Peyer's patch (tissue), 4 donors: ENCODE measurements at regions not wholly inside any gene's neighbourhood (a gene's known extent, or its start where the extent isn't known, plus 50 kb on each side); places are given as distances from the start of the nearest gene placed in this dataset.

ENCODE experiments used
- DNase-seq, 3 donors: peaks; one replicate each; pipeline ENCODE4 v3.0.0-alpha.2; 2017 to 2019
- H3K27ac ChIP-seq, 4 donors: fragments of 200-600 bp; sonication (generic); one replicate each; pipeline ENCODE4 v1.5.1; 2016 to 2019
- H3K27me3 ChIP-seq, 2 donors: fragments of 200-600 bp; sonication (generic); one replicate each; pipeline ENCODE4 v1.5.1; 2019
- H3K36me3 ChIP-seq, 3 donors: fragments of 200-600 bp; sonication (generic); one replicate each; pipeline ENCODE4 v1.5.1; 2016 to 2019
- H3K4me1 ChIP-seq, 4 donors: fragments of 200-600 bp; sonication (generic); one replicate each; pipeline ENCODE4 v1.5.1; 2016 to 2019
- H3K4me3 ChIP-seq, 4 donors: fragments of 200-600 bp; sonication (generic); 1 replicate in 3 of 4; 2 replicates in 1 of 4; pipeline ENCODE4 v1.5.1; 2016 to 2019; ENCODE audit warnings: mild to moderate bottlenecking in 1 of 4
- H3K9me3 ChIP-seq, 4 donors: fragments of 200-600 bp; sonication (generic); one replicate each; pipeline ENCODE4 v1.5.1; 2016 to 2019; ENCODE audit warnings: mild to moderate bottlenecking in 1 of 4
- CTCF ChIP-seq, 6 experiments: fragments of 450-650 bp in 4 of 6; fragments of 200-600 bp in 2 of 6; sonication (generic) in 1 of 6; IDR thresholded peaks; one replicate each; pipeline ENCODE4 v1.5.1; 2017 to 2019; ENCODE audit warnings: antibody characterized with exemption in 6 of 6, mild to moderate bottlenecking in 3 of 6, moderate library complexity in 1 of 6
- POLR2A ChIP-seq, 2 donors: fragments of 450-650 bp; IDR thresholded peaks; one replicate each; pipeline ENCODE4 v1.5.1; 2017; ENCODE audit warnings: antibody characterized with exemption in 2 of 2, mild to moderate bottlenecking in 2 of 2, moderate library complexity in 2 of 2

GRCh38 chr9:119712325-119712724 is 343.1 kb upstream of the BRINP1 start:
- Histone ChIP-seq H3K4me1 (no peaks in the 10 kb centered on the region), H3K9me3 (no peaks in the 10 kb centered on the region), H3K4me3 (no peak overlapping the region), H3K36me3 (no peaks in the 10 kb centered on the region), H3K27me3 (no peaks in the 10 kb centered on the region), H3K27ac (no peak overlapping the region)
- TF ChIP-seq POLR2A (IDR thresholded peaks at IDR 0.05) (no peak), CTCF (IDR thresholded peaks at IDR 0.05) (no peak)
- no peak for DNase-seq

GRCh38 chr9:119709431-119709830 is 340.2 kb upstream of the BRINP1 start:
- Histone ChIP-seq H3K4me1 (no peaks in the 10 kb centered on the region), H3K9me3 (no peaks in the 10 kb centered on the region), H3K27ac (no peak overlapping the region), H3K4me3 (no peak overlapping the region), H3K36me3 (no peaks in the 10 kb centered on the region), H3K27me3 (no peaks in the 10 kb centered on the region)
- TF ChIP-seq POLR2A (IDR thresholded peaks at IDR 0.05) (no peak), CTCF (IDR thresholded peaks at IDR 0.05) (no peak)
- DNase-seq = no peak

GRCh38 chr9:119707228-119707845 is 338.1 kb upstream of the BRINP1 start:
- Histone ChIP-seq H3K36me3 (no peaks in the 10 kb centered on the region), H3K27ac (no peak overlapping the region), H3K9me3 (no peaks in the 10 kb centered on the region), H3K27me3 (no peaks in the 10 kb centered on the region), H3K4me1 (no peaks in the 10 kb centered on the region), H3K4me3 (no peak overlapping the region)
- TF ChIP-seq POLR2A (IDR thresholded peaks at IDR 0.05) = no peak
- TF ChIP-seq CTCF (IDR thresholded peaks at IDR 0.05) = no peak
- no peak for DNase-seq

- no peaks in the 10 kb centered on the region for H3K9me3 ChIP-seq
- no peak overlapping the region for H3K27ac ChIP-seq
- TF ChIP-seq CTCF (IDR thresholded peaks at IDR 0.05) (no peak), POLR2A (IDR thresholded peaks at IDR 0.05) (no peak)
- H3K4me3 ChIP-seq = no peak overlapping the region
- no peak for DNase-seq
- H3K36me3 ChIP-seq = no peaks in the 10 kb centered on the region
- H3K27me3 ChIP-seq = no peaks in the 10 kb centered on the region
- H3K4me1 ChIP-seq = no peaks in the 10 kb centered on the region
Measured at GRCh38 chr9:119701651-119702050, 332.4 kb upstream of the BRINP1 start.

- DNase-seq = no peak
- H3K27ac ChIP-seq = no peak overlapping the region
- no peaks in the 10 kb centered on the region for H3K27me3 ChIP-seq
- no peak overlapping the region for H3K4me3 ChIP-seq
- TF ChIP-seq CTCF (IDR thresholded peaks at IDR 0.05) = no peak
- TF ChIP-seq POLR2A (IDR thresholded peaks at IDR 0.05) = no peak
- no peaks in the 10 kb centered on the region for H3K4me1 ChIP-seq
- H3K9me3 ChIP-seq = no peaks in the 10 kb centered on the region
- no peaks in the 10 kb centered on the region for H3K36me3 ChIP-seq
Measured at GRCh38 chr9:119698535-119698934, 329.3 kb upstream of the BRINP1 start.

GRCh38 chr9:119697996-119698395 is 328.8 kb upstream of the BRINP1 start:
- Histone ChIP-seq H3K4me1 (no peaks in the 10 kb centered on the region), H3K36me3 (no peaks in the 10 kb centered on the region), H3K9me3 (no peaks in the 10 kb centered on the region), H3K27ac (no peak overlapping the region), H3K27me3 (no peaks in the 10 kb centered on the region), H3K4me3 (no peak overlapping the region)
- DNase-seq = no peak
- TF ChIP-seq CTCF (IDR thresholded peaks at IDR 0.05) (no peak), POLR2A (IDR thresholded peaks at IDR 0.05) (no peak)
